Fibroblast of skin of right biceps (primary cell): ENCODE measurements at regions not wholly inside any gene's neighbourhood (a gene's known extent, or its start where the extent isn't known, plus 50 kb on each side); places are given as distances from the start of the nearest gene placed in this dataset.
A peak's percentile ranks its signal among the peaks of the same experiment; 100 is the strongest.

Experiments used
- DNase-seq: peaks from one replicate; pipeline ENCODE4 v3.0.0-alpha.2; 2013

GRCh38 chr4:35725131-35725530 is 519.2 kb downstream of the ARAP2 start:
- DNase-seq = no peak

GRCh38 chr4:35730414-35730813 is 513.9 kb downstream of the ARAP2 start:
- DNase-seq = no peak

- DNase-seq = no peak
Measured at GRCh38 chr4:35734381-35735098, 509.8 kb downstream of the ARAP2 start.

- DNase-seq = no peak
Measured at GRCh38 chr4:35739308-35739707, 505.0 kb downstream of the ARAP2 start.

- DNase-seq = no peak
Measured at GRCh38 chr4:35754047-35754446, 490.3 kb downstream of the ARAP2 start.

GRCh38 chr4:35757836-35758235 is 486.5 kb downstream of the ARAP2 start:
- no peak for DNase-seq

GRCh38 chr4:35760807-35761206 is 483.5 kb downstream of the ARAP2 start:
- no peak for DNase-seq

- peak; percentile 53 for DNase-seq
Measured at GRCh38 chr4:35771571-35771970, 472.7 kb downstream of the ARAP2 start.

- peak; percentile 70 for DNase-seq
Measured at GRCh38 chr4:35772291-35772690, 472.0 kb downstream of the ARAP2 start.

- no peak for DNase-seq
Measured at GRCh38 chr4:35789899-35790574, 454.3 kb downstream of the ARAP2 start.

GRCh38 chr4:35793045-35793722 is 451.1 kb downstream of the ARAP2 start:
- DNase-seq = peak; percentile 67

- no peak for DNase-seq
Measured at GRCh38 chr4:35793766-35794165, 450.5 kb downstream of the ARAP2 start.

- DNase-seq = no peak
Measured at GRCh38 chr4:35800669-35801068, 443.6 kb downstream of the ARAP2 start.

GRCh38 chr4:35802644-35803043 is 441.7 kb downstream of the ARAP2 start:
- no peak for DNase-seq

GRCh38 chr4:35818520-35818919 is 425.8 kb downstream of the ARAP2 start:
- peak; percentile 2 for DNase-seq

- no peak for DNase-seq
Measured at GRCh38 chr4:35820003-35820402, 424.3 kb downstream of the ARAP2 start.

GRCh38 chr4:35824231-35824630 is 420.1 kb downstream of the ARAP2 start:
- DNase-seq = no peak

- DNase-seq = no peak
Measured at GRCh38 chr4:35835893-35836292, 408.4 kb downstream of the ARAP2 start.

GRCh38 chr4:35836596-35836995 is 407.7 kb downstream of the ARAP2 start:
- DNase-seq = no peak

- no peak for DNase-seq
Measured at GRCh38 chr4:35867057-35867456, 377.3 kb downstream of the ARAP2 start.

- DNase-seq = no peak
Measured at GRCh38 chr4:35872273-35872672, 372.0 kb downstream of the ARAP2 start.

GRCh38 chr4:35879479-35879878 is 364.8 kb downstream of the ARAP2 start:
- DNase-seq = no peak

- DNase-seq = no peak
Measured at GRCh38 chr4:35883108-35883507, 361.2 kb downstream of the ARAP2 start.
